HG02884 (cell line): ENCODE measurements at regions not wholly inside any gene's neighbourhood (a gene's known extent, or its start where the extent isn't known, plus 50 kb on each side); places are given as distances from the start of the nearest gene placed in this dataset.
"Not testable (repeated sequence)": the region's sequence is repeated elsewhere in the genome, so short reads cannot be mapped to it uniquely, and the experiment has no call there.

Source experiments
- ATAC-seq: cut with Tn5 transposase; IDR thresholded peaks from one replicate; pipeline ENCODE4 v1.9.1; 2021; ENCODE audit warnings: mild to moderate bottlenecking, moderate library complexity; ENCODE audit not compliant: unreplicated experiment

DNA sequence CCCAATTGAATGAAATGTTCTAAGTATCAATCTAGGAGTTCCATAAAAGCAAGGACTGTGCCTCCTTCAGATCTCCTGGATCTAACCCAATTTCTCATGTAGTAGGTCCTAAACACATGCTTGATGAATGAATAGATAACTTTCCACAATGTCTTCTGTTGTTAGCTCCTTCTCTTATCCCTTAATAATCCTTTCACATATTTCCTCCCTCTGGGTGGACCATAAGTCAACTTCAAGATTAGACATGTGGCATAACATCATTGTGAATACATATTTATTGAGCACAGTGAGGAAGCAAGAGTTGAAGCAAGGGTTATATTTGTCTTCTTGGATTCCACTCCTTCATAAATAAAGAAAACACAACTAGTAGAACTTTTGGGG, 108.6 kb upstream of the EGFLAM start:
- ATAC-seq: no peak

DNA sequence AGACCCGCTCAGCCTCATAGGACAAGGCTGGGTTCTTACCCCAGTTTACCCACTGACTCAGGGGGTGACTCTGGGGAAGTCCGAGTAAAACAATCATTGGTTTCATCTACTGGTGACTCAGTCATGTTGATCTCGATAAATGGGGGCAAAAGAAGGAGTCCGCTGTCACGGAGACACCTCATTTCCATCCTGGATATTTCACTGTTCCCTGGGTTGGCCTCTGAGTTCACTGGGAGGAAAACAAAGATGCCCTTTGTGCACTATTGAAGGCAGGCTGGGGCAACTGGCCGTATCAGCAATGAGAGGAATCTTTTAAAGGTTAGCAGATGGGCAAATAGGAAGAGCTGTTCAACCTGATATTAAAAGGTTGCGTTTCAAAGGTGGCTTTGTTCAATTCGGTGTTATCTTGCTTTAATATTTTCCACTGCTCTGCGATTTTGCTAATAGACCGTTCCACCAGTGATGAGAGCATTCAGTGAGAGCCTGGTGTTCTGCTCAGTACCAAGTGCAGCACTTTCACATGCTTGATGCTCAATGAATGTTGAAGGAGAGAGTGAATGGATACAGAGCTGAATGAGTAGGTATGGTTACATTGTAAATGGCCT, 110.2 kb upstream of the EGFLAM start:
- no peak for ATAC-seq

DNA sequence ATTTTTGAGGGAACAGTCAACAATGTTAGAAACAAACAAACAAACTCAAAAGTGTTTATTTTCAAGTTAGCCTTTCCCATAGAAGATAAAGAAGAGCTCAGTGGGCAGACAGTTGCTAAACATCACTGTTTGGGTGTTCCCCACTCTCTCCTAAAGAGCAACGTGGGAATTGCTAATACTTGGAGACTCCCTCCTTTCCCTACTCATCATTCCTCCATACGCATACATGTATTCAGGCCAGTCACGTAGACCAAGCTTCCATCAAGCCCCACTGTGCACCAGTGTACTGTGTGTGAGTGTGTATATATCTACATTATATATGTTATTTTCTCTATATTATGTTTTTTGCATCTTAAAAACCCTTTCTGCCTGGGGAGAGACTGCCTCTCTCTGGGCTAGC, 115.0 kb upstream of the EGFLAM start:
- no peak for ATAC-seq

DNA sequence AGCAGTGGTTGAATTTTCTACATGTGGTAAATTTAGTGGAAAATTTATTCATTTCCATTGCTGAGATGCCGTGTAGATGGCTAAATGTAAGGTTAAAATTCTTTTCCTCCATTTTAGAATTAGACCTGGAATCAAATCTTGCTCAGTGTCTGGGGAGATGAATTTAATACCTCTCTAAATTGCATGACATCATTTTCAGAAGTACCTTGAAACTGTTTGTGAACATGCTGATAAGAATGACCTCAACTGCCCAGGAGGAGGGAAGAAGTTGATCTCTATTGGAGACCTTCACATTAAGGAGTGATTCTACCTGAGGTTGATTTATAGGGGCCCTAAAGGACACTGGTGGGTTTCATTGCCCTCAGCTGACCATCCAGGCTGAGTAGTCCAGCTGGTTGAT, 116.7 kb upstream of the EGFLAM start:
- no peak for ATAC-seq

DNA sequence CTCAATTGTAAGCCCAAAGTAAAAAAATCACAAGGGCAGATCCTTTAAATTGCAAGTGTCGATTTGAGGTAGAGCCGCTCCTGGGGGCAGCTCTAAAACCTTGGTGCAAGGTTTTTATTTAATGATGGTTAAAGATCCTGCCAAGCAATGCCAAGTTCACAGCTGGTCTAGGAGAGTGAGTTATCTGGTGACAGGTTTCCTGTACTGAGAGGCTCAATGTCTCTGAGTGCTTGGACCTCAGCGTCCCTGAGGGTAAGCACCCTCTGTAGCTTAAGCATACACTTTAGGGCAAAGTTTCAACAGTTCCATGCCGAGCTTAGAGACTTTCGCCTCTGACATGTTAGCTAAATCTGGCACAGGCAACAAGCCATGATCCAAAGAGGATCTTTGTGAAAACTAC, 119.8 kb upstream of the EGFLAM start:
- no peak for ATAC-seq

DNA sequence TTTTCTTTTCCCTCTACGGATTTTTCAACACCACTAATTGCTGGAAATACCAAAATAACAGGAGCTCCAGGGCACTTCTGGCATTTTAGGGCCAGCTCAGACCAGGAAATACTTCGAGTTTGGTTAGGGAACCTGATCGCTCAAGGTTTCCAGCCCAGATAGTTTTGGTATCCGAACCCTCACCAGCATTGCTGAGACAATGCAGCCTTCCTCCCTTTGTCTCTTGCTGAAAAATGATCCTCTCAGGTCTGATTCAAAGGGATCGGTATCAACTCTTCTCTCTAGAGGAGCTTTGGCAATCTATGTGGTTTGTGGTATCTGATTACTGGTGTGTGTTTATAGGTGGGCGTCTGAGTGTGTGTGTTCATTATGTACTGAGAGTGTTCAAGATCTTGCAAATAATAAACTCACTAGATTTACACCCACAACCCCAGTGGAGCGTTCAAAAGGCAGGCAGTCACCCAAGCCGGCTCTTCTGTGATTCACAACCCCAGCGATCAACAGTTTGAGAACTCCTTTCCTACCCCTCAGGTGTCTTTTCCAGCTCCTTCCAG, 122.8 kb upstream of the EGFLAM start:
- no peak for ATAC-seq

DNA sequence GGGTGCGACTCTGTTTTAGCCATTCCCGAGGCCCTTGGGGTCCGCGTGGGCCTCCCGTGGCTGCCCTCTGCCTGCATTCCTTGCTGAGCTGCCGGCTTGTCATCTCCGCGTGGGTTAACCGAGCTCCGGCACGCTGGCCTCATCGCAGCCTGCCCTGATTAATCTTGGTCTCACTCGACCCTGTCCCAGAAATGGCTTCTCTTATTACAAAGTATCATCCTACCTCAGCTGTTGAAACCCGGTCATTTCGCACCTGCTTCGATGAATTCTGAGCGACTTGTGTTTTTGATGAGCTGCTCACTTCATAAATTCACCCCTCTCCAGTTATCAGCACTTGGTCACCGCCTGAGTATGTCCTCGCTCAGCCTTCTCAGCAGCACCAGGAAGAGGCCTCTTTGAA, 123.5 kb upstream of the EGFLAM start:
- ATAC-seq: no peak

DNA sequence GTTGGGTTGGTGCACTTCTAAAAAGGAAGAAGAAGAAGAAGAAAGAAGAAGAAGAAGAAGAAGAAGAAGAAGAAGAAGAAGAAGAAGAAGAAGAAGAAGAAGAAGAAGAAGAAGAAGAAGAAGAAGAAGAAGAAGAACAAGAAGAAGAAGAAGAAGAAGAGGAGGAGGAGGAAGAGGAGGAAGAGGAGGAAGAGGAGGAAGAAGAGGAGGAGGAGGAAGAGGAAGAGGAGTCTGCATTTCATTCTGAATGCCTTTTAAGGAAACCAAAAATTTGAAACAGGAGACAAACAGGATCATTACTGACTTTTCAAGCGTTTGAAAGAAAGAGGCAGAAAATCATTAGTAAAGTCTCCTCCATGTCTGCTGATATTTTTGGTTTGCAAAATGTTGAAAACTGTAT, 124.1 kb upstream of the EGFLAM start:
- ATAC-seq: not testable (repeated sequence)

DNA sequence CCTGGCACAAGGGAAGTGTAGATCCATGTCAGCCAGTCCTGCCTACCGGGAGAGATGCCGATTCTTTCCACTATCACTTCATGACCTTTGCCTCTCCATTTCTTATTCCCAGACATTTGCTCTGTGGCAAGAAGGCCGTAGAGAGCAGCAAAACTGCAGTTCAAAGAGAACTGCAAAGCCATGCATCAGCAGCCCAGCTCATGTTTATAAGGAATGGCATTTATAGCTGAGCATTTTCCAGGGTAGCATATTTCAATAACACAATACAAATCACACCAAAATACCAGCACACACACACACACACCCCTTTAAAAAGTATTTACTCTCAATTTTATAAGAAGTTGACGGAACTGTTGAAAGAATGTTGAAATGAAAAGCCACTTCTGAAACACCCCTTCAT, 126.7 kb upstream of the EGFLAM start:
- ATAC-seq: no peak

DNA sequence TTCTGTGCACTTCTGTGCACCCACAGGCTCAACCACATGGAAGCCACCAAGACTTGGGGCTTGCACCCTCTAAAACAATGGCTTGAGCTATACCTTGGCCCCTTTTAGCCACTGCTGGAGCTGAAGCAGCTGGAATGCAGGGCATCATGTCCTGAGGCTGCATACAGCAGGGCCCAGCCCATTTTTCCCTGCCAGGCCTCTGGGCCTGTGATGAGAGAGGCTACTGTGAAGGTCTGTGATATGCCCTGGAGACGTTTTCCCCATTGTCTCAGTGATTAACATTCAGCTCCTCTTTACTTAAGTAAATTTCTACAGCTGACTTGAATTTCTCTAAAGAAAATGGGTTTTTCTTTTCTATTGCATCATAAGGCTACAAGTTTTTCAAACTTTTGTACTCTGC, 134.0 kb upstream of the EGFLAM start:
- no peak for ATAC-seq

DNA sequence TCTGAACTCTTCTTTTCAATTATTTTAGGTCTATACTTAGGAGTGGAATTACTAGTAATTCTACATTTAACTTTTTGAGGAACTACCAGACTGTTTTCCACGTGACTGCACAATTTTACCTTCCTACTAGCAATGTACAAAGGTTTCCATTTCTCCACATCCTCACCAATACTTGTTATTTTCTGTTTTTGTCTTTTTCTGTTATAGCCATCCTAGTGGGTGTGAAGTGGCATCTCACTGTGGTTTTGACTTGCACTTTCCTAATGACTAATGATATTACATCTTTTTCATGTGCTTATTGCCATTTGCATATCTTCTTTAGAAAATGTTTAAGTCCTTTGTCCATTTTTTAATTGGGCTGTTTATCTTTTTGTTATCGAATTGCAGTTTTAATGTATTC, 136.9 kb upstream of the EGFLAM start:
- no peak for ATAC-seq

DNA sequence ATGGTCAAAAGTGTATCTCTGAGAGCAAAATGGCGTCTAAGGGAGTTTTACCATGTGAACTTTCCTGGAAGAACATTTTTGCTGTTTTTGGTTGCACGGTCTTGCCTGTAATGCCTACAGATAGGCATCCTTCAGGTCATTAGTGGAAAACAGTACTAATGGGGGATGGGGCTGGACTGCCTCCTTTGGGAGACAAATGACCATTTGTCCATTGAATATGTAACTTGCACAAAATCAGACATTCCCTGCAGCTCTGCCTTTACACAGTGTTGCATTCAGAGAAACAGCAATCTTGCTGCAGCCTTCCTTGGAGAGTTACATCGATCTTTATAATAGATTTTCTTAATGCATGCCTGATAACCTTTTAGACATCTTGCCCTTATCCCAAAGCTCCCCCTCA, 138.5 kb upstream of the EGFLAM start:
- no peak for ATAC-seq

DNA sequence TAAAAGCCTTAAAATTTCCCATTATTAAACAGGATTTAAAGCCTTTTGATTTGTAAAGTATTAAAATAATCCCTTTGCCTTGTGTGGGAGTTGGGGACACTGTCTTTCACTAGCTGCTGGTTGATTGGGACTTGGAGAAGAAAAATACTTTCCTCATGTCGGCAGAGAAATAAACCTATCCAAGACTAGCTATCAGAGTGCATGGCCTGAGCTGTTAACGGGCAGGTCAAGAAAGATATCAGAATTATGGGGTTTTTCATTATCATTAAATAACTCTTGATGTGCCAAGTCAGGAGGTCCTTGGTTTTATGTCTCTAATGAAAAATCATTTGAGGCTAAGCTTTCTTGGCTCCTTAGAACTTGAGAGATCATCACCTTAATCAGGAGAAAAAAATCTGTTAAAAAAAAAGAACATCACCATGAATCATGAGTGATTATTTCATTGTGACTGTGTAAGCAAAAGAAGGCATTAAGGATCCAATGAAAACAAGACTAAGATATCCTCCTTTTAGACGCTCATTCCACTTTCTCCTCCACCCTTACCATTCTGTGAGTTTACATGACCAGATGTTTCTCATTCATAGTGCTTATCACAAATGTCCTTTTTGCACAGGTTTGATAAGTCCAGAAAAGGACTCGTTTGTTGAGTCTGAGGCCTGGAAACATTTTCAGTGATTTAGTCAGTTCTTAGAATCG, 140.4 kb upstream of the EGFLAM start:
- ATAC-seq: no peak

DNA sequence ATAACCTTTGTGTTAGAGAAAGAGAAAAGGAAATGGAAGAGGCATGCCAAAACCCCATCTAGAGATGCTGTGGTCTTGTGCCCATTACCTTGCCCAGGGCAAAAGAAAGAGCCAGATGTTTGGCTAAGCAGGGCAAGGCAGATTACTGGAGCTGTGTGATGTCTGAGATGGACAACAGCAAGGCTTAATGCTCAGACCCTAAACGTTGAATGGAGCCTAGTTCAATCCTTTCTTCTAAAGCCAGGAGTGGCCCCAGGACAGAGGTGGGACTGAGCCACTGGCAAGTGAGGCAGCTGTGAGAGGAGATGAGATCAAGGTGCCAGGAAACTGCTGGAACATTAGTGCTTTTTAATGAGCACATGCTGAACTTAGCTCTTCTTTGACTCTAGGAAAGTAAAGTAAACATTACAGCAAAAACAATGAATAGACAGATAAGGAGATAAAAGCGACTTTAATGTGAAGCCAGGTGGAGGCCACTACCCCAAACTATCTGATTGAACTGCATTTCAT, 143.0 kb upstream of the EGFLAM start:
- ATAC-seq: no peak

DNA sequence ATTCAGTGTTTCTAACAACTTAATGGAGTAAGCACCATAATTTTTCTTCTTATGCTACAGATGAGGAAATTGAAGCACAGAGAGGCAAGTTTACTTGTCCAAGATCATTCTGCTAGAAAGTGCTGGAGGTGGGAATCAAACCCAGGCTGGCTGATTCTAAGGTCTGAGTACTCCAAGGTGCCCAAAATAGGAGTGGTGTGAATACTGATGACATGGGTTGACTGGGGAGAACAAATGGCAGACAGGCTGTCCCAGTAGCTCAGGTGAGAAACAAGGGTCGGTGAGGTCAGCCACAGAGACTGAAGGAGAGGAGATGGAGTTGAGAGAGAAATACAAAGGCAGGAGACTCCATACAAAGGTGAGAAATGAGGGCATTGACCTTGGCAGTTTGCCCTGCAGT, 144.5 kb upstream of the EGFLAM start:
- no peak for ATAC-seq

DNA sequence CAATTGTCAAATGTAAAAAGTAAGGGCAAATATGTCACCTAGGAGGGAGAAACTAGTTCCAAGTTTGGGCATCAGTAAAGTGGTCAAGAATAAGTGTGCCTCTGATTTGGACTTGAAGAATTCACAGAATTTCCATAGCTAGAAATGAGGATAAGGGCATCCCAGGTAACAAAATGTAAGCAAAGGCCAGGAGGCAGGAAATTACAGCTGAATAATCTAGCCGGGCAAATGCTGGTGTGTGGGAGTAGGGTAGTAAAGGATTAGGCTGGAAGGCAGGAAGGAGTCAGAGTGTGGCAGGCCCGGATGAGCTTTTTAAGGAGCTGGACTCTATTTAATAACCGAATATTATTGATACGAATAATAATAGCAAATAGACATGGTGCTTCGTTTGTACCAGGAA, 144.9 kb upstream of the EGFLAM start:
- no peak for ATAC-seq

DNA sequence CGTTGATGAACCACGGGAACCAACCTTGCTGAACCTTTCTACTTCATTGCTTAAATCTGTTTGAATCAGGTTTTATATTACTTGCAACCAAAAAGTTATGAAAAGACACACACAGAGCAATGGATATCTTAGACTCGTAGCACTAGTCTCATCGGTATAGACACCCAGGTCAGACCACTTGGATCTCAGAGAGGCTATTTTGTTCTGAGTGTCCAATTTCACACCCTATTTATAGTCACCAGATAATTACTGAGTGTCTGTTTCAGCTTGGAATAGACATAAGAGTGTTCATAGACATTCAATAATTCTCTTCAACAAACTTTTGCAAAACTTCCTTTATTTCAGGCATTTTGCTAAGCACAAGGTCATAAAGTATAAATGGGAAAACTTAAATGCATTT, 145.4 kb upstream of the EGFLAM start:
- ATAC-seq: no peak

DNA sequence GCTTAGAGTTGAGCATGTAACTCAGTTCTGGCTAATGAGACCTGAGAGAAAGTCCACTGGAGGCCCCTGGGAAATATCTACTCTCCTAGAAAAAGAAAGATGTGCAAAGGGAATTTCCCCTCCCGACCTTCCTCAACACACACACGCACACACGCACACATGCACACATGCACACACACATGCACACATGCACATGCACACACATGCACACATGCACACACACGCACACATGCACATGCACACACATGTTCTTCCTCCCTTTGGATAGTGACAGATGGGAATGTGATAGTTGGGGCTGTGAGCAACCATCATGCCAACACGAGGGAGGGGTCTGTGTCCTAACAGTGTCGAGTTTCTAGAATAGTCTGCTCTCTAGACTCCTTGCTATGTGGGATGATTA, 148.2 kb upstream of the EGFLAM start:
- ATAC-seq: no peak

DNA sequence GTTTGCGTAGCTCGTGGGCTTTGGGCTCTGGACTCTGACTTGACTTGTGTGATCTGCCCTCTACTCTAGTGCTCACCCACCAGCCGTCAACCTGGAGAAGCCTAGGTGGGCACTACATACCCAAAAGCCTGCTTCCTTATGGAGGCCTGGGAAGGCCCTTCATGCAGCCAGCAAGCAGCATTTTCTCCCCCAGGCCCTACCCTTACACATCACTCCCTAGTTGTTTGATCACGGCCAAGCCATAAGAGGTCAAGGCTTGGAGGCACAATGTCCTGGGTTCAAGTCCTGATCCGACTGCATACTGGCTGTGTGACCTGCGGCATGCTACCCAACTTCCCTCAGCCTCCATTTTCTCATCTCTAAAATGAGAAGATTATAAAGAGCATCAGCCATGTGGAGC, 151.3 kb upstream of the EGFLAM start:
- no peak for ATAC-seq

DNA sequence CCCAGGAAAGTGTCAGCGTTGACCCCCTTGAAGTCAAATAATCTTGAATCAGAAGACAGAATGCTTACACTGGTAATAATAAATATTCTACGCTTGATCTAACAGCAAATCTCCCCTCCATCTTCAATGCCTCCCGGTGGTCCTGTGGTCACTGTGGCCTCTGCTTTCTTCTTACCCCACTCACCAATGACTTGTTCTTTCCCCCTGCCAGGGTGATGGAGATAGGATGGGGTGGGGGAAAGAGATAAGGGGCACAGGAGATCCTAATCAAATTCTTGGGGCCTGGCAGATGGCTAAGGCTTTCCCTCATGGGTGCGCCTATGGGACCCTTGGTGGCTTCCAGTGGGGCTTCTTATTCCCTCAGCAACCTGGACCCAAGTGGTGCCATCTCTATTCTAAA, 152.6 kb upstream of the EGFLAM start:
- ATAC-seq: no peak

DNA sequence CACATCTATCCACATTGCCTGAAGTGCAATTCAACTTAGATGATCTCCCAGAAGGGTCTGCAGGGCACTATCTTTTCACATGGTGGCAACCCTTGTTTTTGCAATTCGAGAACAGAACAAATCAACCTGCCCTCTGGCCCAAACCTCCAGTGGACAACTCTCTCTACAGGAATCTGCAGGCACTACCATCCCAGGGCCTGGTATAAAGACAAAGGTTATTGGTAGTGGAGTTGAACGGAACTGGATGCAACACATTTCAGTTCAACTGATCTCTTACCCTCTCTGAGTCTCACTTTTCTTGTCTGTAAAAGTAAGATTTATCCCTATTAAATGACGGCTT, 153.2 kb upstream of the EGFLAM start:
- no peak for ATAC-seq

DNA sequence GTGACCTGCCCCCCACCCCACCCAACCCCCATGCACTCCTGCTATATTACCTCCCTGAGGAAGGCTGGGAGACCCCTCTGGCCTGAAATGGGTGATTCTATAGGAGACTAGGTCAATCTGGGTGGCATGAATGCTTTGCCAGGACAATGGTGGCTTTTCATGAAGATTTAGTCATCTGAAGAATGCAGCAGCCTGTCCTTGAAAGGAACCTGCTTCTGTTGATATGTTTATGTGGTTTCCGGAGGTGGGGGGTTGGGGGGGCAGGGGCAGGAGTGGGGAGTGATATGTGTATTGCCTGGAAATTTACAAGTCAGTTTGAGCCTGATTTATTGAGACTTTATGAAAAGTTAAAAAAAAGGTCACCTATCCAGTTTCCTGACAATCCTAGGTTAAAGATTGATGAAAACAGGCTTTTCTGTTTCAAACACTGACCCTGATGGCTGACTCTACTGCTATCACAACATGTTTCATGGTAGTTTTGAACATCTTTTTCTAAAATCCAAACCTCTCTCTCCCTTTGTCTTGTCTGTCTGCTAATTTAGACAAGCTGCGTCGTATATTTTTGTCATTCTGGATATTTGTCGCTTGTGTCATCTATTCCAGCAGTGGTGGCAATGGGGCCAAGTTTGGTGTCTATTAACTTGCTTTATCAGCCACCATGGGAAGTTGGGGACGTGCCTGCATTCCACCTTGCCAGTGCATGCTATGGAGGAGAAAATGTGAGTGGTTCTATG, 153.7 kb upstream of the EGFLAM start:
- no peak for ATAC-seq
